Ascending aorta (tissue), 2 donors: ENCODE measurements at regions not wholly inside any gene's neighbourhood (a gene's known extent, or its start where the extent isn't known, plus 50 kb on each side); places are given as distances from the start of the nearest gene placed in this dataset.
A peak's percentile ranks its signal among the peaks of the same experiment; 100 is the strongest.

ENCODE experiments used
- DNase-seq, 2 donors: peaks; one replicate each; pipeline ENCODE4 v3.0.0-alpha.2; 2019; ENCODE audit warnings: low spot score in 2 of 2
- H3K27ac ChIP-seq, 2 donors: fragments of 200-600 bp; sonication (generic); one replicate each; pipeline ENCODE4 v1.5.1; 2016 to 2017; ENCODE audit warnings: mild to moderate bottlenecking in 1 of 2
- H3K27me3 ChIP-seq: fragments of 200-600 bp; sonication (generic); one replicate; pipeline ENCODE4 v1.5.1; 2017
- H3K36me3 ChIP-seq, 2 donors: fragments of 200-600 bp; sonication (generic); one replicate each; pipeline ENCODE4 v1.5.1; 2016
- H3K4me1 ChIP-seq, 2 donors: fragments of 200-600 bp; sonication (generic); one replicate each; pipeline ENCODE4 v1.5.1; 2016 to 2017; ENCODE audit warnings: mild to moderate bottlenecking in 1 of 2
- H3K4me3 ChIP-seq, 2 donors: fragments of 200-600 bp; sonication (generic); one replicate each; pipeline ENCODE4 v1.5.1; 2016 to 2017; ENCODE audit warnings: mild to moderate bottlenecking in 1 of 2
- H3K9me3 ChIP-seq, 2 donors: fragments of 200-600 bp; sonication (generic); one replicate each; pipeline ENCODE4 v1.5.1; 2016
- intact Hi-C: fragments of 100-400 bp; cut with DNase I; formaldehyde crosslinking; loops from one replicate; pipeline ENCODE4 v1.15.1; 2023
- TF ChIP-seq, protein P1 (sequence below), 3 experiments: fragments of 200-600 bp in 2 of 3; fragments of 450-650 bp in 1 of 3; sonication (generic) in 2 of 3; IDR thresholded peaks; one replicate each; pipeline ENCODE4 v1.5.1; 2016 to 2019; ENCODE audit warnings: antibody characterized with exemption in 3 of 3, mild to moderate bottlenecking in 1 of 3, moderate library complexity in 1 of 3

- peak overlapping the region; percentile 44 to 63 for H3K27ac ChIP-seq
- intact Hi-C loops = no loop called here
- TF ChIP-seq, protein P1, sequence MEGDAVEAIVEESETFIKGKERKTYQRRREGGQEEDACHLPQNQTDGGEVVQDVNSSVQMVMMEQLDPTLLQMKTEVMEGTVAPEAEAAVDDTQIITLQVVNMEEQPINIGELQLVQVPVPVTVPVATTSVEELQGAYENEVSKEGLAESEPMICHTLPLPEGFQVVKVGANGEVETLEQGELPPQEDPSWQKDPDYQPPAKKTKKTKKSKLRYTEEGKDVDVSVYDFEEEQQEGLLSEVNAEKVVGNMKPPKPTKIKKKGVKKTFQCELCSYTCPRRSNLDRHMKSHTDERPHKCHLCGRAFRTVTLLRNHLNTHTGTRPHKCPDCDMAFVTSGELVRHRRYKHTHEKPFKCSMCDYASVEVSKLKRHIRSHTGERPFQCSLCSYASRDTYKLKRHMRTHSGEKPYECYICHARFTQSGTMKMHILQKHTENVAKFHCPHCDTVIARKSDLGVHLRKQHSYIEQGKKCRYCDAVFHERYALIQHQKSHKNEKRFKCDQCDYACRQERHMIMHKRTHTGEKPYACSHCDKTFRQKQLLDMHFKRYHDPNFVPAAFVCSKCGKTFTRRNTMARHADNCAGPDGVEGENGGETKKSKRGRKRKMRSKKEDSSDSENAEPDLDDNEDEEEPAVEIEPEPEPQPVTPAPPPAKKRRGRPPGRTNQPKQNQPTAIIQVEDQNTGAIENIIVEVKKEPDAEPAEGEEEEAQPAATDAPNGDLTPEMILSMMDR (IDR thresholded peaks at IDR 0.05) = no peak
- H3K27me3 ChIP-seq = no peaks in the 10 kb centered on the region
- H3K4me3 ChIP-seq = no peak overlapping the region
- DNase-seq = no peak
- peaks cover 7 to 10% of the 10 kb centered on the region in 2 donors for H3K4me1 ChIP-seq
- no peaks in the 10 kb centered on the region for H3K9me3 ChIP-seq
- H3K36me3 ChIP-seq = no peaks in the 10 kb centered on the region
These were observed 316.2 kb upstream of the CDYL start for GRCh38 chr6:4459996-4460395.

GRCh38 chr6:4459032-4459431 lies 317.2 kb upstream of the CDYL start:
- no peaks in the 10 kb centered on the region for H3K9me3 ChIP-seq
- H3K27me3 ChIP-seq = no peaks in the 10 kb centered on the region
- no peak for DNase-seq
- TF ChIP-seq, protein P1 (IDR thresholded peaks at IDR 0.05) = no peak
- peaks cover 7 to 10% of the 10 kb centered on the region in 2 donors for H3K4me1 ChIP-seq
- no peak overlapping the region for H3K4me3 ChIP-seq
- no peaks in the 10 kb centered on the region for H3K36me3 ChIP-seq
- intact Hi-C loops = no loop called here
- H3K27ac ChIP-seq = no peak overlapping the region

GRCh38 chr6:4451718-4452117 lies 316.3 kb upstream of the ECI2 start:
- no peak for DNase-seq
- H3K36me3 ChIP-seq = no peaks in the 10 kb centered on the region
- TF ChIP-seq, protein P1 (IDR thresholded peaks at IDR 0.05) = no peak
- peaks cover 0 to 4% of the 10 kb centered on the region in 2 donors for H3K9me3 ChIP-seq
- H3K27ac ChIP-seq = no peak overlapping the region
- no peaks in the 10 kb centered on the region for H3K27me3 ChIP-seq
- H3K4me3 ChIP-seq = no peak overlapping the region
- no peaks in the 10 kb centered on the region for H3K4me1 ChIP-seq
- intact Hi-C loops = no loop called here

- Histone ChIP-seq H3K27ac (no peak overlapping the region), H3K9me3 (peaks cover 0 to 4% of the 10 kb centered on the region in 2 donors), H3K36me3 (no peaks in the 10 kb centered on the region), H3K4me3 (no peak overlapping the region), H3K4me1 (no peaks in the 10 kb centered on the region), H3K27me3 (no peaks in the 10 kb centered on the region)
- DNase-seq = no peak
- intact Hi-C loops = no loop called here
- TF ChIP-seq, protein P1 (IDR thresholded peaks at IDR 0.05) = no peak
These were observed 315.7 kb upstream of the ECI2 start for GRCh38 chr6:4451081-4451480.

DNA sequence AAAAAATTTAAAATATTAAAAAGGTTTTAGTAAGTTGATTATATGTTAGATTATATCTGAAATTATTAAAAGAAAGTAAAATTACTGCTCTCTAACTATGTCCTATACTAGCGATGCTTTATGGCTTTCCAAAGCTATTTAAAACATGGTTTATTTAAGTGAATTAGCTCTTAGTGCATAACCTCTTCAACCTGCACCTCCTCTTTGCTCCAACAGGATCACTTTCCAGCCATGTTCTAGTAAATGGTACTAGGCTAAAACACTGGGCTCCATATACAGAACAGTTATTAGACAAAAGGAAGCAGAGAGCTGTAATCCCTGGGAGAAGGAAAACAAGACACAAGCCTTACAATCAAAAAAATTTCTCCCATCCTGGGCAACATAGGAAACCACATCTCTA lies 314.9 kb upstream of the ECI2 start:
- Histone ChIP-seq H3K4me1 (no peaks in the 10 kb centered on the region), H3K9me3 (peaks cover 0 to 4% of the 10 kb centered on the region in 2 donors), H3K27ac (no peak overlapping the region), H3K27me3 (no peaks in the 10 kb centered on the region), H3K36me3 (no peaks in the 10 kb centered on the region), H3K4me3 (no peak overlapping the region)
- intact Hi-C loops = no loop called here
- TF ChIP-seq, protein P1 (IDR thresholded peaks at IDR 0.05) = no peak
- no peak for DNase-seq

GRCh38 chr6:4449409-4449808 lies 314.0 kb upstream of the ECI2 start:
- no peak overlapping the region for H3K27ac ChIP-seq
- no peak overlapping the region for H3K4me3 ChIP-seq
- TF ChIP-seq, protein P1 (IDR thresholded peaks at IDR 0.05) = no peak
- intact Hi-C loops = no loop called here
- peaks cover 0 to 4% of the 10 kb centered on the region in 2 donors for H3K9me3 ChIP-seq
- H3K27me3 ChIP-seq = no peaks in the 10 kb centered on the region
- no peaks in the 10 kb centered on the region for H3K36me3 ChIP-seq
- DNase-seq = no peak
- no peaks in the 10 kb centered on the region for H3K4me1 ChIP-seq
